HG02885 (cell line): ENCODE measurements at regions not wholly inside any gene's neighbourhood (a gene's known extent, or its start where the extent isn't known, plus 50 kb on each side); places are given as distances from the start of the nearest gene placed in this dataset.

Experiments
- ATAC-seq: cut with Tn5 transposase; IDR thresholded peaks from one replicate; pipeline ENCODE4 v1.9.1; 2021; ENCODE audit warnings: mild to moderate bottlenecking; ENCODE audit not compliant: unreplicated experiment, poor library complexity

DNA sequence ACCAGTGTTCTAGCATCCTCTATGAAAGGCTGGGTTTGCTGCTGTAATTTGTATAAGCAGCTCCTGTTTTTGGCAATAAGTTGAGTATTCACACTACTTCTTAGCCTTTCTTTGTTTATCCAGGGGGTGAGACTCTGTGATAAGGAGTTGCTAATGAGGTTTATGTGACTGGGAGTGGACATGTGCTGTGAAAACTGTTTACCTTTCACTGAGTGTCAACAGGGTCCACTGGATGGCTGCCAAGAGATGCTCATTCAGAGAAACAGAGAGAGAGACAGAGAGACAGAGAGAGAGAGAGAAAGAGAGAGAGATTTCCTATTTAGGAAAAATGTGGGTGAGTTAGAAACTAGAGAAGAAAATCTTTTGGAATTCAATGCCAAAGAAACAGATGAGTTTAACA, 233.9 kb downstream of the CHIC2 start:
- ATAC-seq = no peak

- no peak for ATAC-seq
Observed at GRCh38 chr4:53821179-53821851, 230.0 kb upstream of the LNX1 start.

DNA sequence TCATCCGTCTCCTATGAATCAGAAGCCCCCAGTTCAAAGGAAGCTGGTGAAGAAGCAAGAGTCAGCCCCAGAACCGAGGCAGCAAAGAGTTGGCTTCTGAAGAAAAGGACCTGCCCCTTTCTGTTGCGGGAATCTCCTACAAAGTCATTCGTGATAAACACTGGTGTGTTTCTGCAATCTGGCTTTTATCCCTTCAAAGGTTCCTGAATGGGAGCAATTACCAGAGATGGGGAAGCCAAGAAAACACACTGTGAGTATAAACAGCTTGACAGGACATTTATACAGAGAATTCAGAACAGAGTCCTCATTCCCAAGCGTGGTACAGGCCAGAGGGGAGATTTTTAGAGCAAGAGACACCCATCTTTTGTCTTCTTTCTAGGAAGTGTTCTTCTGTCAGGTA, 226.8 kb upstream of the LNX1 start:
- no peak for ATAC-seq

- no peak for ATAC-seq
Observed at GRCh38 chr4:53816561-53816960, 225.3 kb upstream of the LNX1 start.

- no peak for ATAC-seq
Observed at GRCh38 chr4:53815281-53815680, 224.0 kb upstream of the LNX1 start.

- no peak for ATAC-seq
Observed at GRCh38 chr4:53813998-53814397, 222.7 kb upstream of the LNX1 start.

DNA sequence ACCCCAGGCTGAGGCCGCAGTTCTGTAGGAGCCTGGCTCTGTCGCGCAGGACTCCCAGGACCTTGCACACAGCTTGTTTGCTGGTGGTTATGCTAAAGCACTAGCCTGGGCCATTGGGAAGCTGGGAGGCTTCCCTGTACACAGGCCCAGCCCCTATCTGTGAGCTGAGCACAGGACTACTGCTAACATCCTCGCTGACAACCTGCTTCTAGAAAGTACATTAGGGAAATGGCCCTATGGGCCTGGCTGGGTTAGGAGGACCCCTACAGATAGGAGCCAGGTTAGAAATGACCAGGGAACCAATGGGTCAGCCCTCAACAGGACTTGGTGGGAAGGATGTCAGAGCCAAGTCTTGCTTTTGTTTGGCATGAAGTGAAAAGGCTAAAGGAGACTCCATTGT, 219.4 kb upstream of the LNX1 start:
- ATAC-seq = no peak

DNA sequence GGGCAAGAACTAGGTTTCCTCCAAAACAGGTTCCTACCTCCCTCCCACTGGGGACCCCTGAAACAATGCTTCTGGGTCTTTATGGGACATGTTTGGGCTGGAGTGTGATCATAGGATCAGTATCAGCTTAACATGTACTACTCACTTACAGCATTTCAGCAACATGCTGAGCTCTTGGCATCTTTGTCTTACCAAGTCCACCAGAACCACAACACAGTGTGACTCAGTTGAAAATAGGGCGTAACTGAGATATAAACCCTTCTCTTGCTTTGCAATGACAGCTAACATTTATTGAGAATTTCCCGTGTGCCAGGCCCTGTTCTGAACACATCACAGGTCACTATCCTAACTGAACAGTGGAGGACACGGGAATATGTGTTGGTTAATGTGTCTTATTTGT, 218.5 kb upstream of the LNX1 start:
- ATAC-seq = no peak

GRCh38 chr4:53805291-53805690, 214.0 kb upstream of the LNX1 start:
- no peak for ATAC-seq

GRCh38 chr4:53804719-53805118, 213.4 kb upstream of the LNX1 start:
- ATAC-seq = peak; percentile 74

GRCh38 chr4:53802500-53802899, 211.2 kb upstream of the LNX1 start:
- ATAC-seq = no peak

- no peak for ATAC-seq
Observed at GRCh38 chr4:53801373-53801772, 210.1 kb upstream of the LNX1 start.

- ATAC-seq = no peak
Observed at GRCh38 chr4:53800741-53801140, 209.5 kb upstream of the LNX1 start.

DNA sequence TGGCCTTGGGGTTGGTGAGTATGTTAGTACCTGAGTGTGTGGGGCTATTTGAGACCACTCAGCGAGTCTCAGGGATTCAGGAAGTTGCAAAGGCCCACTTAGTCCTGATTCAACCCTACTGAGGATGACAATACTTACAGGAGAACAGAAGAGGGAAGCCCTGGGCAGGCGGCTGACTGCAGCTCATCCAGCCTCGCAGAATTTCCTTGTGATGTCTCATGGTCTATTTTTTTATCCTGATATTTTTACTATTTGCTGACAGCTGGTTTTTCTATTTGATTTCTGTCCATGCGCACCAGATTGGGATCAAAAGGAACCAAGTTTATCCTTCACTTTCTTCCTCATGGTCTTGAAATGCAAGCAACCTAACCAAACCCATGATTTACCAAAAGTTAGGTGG, 201.8 kb upstream of the LNX1 start:
- no peak for ATAC-seq

DNA sequence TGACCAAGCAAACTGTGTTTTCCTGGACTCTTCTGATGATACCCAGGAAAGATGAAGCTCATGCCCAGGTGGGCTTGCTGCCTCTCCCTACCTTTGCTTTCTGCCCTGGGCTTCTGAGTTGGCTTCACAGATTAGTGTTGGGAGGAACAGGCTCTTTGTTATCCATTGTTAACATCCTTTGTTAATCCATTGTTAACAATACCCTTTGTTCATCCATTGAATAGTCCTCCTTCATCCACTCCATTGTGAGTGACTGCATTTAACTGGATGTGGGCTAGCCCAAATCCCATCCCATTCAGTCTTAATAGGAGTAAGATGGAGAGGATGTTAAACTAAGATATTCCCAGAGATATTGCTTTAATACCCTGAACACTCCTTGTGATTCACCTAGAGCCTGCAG, 199.0 kb upstream of the LNX1 start:
- ATAC-seq = no peak

DNA sequence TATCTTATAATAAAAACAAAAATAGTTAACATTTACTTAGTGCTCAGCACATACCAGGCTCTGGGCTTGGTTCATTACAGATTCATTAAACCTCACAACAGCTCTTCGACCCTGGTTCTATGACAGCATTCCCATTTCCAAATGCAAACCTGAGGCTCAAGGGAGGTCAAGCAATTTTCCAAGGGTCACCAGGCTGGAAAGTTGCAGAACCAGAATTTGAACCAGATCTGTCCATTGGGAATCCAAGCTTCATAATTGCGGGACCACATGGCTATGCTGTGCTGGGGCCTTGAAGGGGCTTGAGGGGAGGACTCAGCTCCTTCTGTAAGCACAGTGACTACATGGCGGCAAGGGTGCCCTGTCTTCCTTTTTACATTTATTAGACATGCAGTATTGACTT, 197.3 kb upstream of the LNX1 start:
- no peak for ATAC-seq

GRCh38 chr4:53788011-53788410, 196.7 kb upstream of the LNX1 start:
- no peak for ATAC-seq

GRCh38 chr4:53786632-53787031, 195.3 kb upstream of the LNX1 start:
- no peak for ATAC-seq

DNA sequence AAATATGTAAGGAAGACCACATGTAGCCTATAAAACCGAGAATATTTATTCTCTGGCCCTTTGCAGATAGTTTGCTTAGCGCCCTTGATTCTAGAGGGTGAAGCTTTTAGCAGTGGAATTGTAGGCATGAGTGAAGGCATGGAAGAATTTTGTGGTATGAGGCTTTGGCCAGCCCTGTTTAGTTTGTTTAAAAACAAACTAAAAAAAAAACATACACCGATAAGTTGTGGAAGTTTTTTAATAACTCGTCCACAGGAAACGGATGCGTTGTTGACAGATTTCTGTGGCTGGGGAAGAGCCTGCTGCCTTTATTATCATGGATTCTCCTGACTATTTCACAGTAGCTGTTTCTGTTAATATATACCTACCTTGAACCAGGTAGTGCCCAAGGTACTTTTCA, 194.7 kb upstream of the LNX1 start:
- no peak for ATAC-seq

DNA sequence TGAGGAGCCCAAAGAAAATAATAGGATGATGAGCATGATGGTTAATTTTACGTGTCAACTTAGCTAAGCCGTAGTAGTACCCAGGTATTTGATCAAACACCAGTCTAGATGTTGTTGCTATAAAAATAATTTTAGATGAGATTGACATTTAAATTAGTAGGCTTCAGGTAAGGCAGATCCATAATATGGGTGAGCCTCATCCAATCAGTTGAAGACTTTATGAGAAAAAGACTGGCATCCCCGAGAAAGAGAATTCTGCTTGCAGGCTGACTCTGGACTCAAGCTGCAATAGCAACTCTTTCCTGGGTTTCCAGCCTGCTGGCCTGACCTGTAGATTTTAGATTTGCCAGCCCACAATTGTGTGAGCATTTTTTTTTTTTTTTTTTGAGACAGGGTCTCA, 192.8 kb upstream of the LNX1 start:
- no peak for ATAC-seq

DNA sequence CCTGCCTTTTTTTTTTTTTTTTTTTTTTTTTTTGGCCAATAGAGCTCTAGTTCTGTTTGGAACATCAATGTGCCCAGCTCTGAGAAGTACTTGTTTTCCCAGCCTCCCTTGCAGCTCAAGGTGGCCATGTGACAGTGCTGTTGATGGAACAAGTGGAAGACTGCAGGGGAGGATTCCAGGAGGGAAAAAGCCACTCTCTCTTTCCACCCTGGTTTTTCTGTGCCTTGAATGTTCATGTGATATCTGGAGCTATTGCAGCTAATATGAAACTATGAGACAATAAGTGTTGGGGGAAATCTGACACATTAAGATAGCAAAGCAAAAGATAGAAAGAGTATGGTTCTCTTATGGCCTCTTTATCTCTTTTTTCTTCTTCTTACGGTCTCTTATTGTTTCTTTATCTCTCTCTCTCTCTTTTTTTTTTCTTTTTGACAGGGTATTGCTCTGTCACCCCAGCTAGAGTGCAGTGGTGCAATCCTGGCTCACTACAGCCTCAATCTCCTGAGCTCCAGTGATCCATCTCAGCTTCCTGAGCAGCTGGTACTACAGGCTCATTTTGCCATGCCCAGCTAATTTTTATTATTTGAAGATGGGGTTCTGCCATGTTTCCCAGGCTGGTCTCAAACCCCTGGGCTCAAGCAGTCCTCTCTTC, 192.0 kb upstream of the LNX1 start:
- ATAC-seq = no peak

GRCh38 chr4:53782458-53782845, 191.2 kb upstream of the LNX1 start:
- ATAC-seq = no peak
